OCI-LY3 (cell line): ENCODE measurements at regions not wholly inside any gene's neighbourhood (a gene's known extent, or its start where the extent isn't known, plus 50 kb on each side); places are given as distances from the start of the nearest gene placed in this dataset.
A peak's percentile ranks its signal among the peaks of the same experiment; 100 is the strongest.

Source experiments
- H2AFZ ChIP-seq: fragments of 200-600, 300-600 bp; shearing (Covaris generic); 2 replicates; pipeline ENCODE4 v1.6.0; 2014; ENCODE audit warnings: antibody characterized with exemption, low read depth, low read length
- H3K27ac ChIP-seq: fragments of 200-600, 300-600 bp; sonication (generic); 2 replicates; pipeline ENCODE4 v1.5.1; 2014; ENCODE audit warnings: mild to moderate bottlenecking, low read length, moderate library complexity, mixed read lengths
- H3K27me3 ChIP-seq: fragments of 200-600, 300-600 bp; sonication (generic); 2 replicates; pipeline ENCODE4 v1.6.1; 2014; ENCODE audit warnings: low read depth, low read length, mixed read lengths
- H3K36me3 ChIP-seq: fragments of 200-600, 300-600 bp; sonication (generic); replicated peaks from 2 replicates; pipeline ENCODE3; 2014; ENCODE audit warnings: low read depth, low read length, mixed read lengths
- H3K4me1 ChIP-seq: fragments of 300-600, 200-600 bp; sonication (generic); 2 replicates; pipeline ENCODE4 v1.6.1; 2014; ENCODE audit warnings: low read length, mixed read lengths
- H3K4me2 ChIP-seq: fragments of 200-600, 300-600 bp; sonication (generic); 2 replicates; pipeline ENCODE4 v1.6.1; 2014; ENCODE audit warnings: low read length, mixed read lengths
- H3K4me3 ChIP-seq: fragments of 300-600, 200-600 bp; sonication (generic); 2 replicates; pipeline ENCODE4 v1.5.1; 2014; ENCODE audit warnings: antibody characterized with exemption, mild to moderate bottlenecking, low read length, moderate library complexity
- H3K79me2 ChIP-seq: fragments of 300-600, 200-600 bp; shearing (Covaris generic); 2 replicates; pipeline ENCODE4 v1.6.1; 2014; ENCODE audit warnings: mild to moderate bottlenecking, low read length, mixed read lengths
- H3K9ac ChIP-seq: fragments of 300-600, 200-600 bp; shearing (Covaris generic); 2 replicates; pipeline ENCODE4 v1.6.0; 2014; ENCODE audit warnings: mild to moderate bottlenecking, low read length, moderate library complexity
- H3K9me3 ChIP-seq: fragments of 200-600, 300-600 bp; shearing (Covaris generic); 2 replicates; pipeline ENCODE4 v1.6.1; 2014; ENCODE audit warnings: low read length, mixed read lengths; ENCODE audit not compliant: insufficient read depth
- H4K20me1 ChIP-seq: fragments of 200-600, 300-600 bp; sonication (generic); 2 replicates; pipeline ENCODE4 v1.6.1; 2016; ENCODE audit warnings: low read length, mixed read lengths; ENCODE audit not compliant: insufficient read depth
- CTCF ChIP-seq: fragments of 200-600, 300-600 bp; sonication (generic); IDR thresholded peaks from 2 replicates; pipeline ENCODE4 v1.5.1; 2014; ENCODE audit warnings: antibody characterized with exemption, low read length, low read depth
- EZH2phosphoT487 ChIP-seq: fragments of 200-600 bp; shearing (Covaris generic); IDR thresholded peaks from 2 replicates; pipeline ENCODE4 v1.6.1; 2018; ENCODE audit warnings: antibody characterized with exemption, mixed run types, low read depth

DNA sequence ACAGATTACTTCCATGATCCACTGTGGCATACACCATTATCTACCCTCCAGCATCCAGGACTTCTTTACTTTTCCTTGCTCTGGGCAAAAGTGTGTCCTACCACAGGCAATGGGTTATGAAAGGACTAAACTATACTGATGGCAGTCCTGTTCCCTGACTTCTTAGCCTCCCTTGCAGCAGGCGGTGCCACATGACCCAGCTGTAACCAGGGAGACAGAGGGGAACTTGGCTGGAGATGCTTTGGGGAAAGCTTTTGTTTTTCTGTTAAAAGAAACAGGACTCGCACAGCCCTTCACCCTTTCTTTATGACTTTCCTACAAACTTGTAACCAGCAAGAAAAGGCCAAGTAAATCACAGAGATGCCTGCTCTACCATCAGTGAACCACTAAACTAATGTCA, 394.4 kb downstream of the PCNX1 start:
- no peak overlapping the region for H2AFZ ChIP-seq
- no peaks in the 10 kb centered on the region for H4K20me1 ChIP-seq
- TF ChIP-seq EZH2phosphoT487, result no peak
- no peak for TF ChIP-seq CTCF
- no peaks in the 10 kb centered on the region for H3K27me3 ChIP-seq
- no peaks in the 10 kb centered on the region for H3K36me3 ChIP-seq
- H3K9me3 ChIP-seq, result peaks cover 5% of the 10 kb centered on the region; the same call in 1 of the 2 replicates
- H3K9ac ChIP-seq, result no peak overlapping the region
- H3K4me1 ChIP-seq, result no peaks in the 10 kb centered on the region
- H3K4me3 ChIP-seq, result no peak overlapping the region
- no peaks in the 10 kb centered on the region for H3K79me2 ChIP-seq
- no peak overlapping the region for H3K27ac ChIP-seq
- no peak overlapping the region for H3K4me2 ChIP-seq

- Histone ChIP-seq H3K4me1 (no peaks in the 10 kb centered on the region), H3K79me2 (no peaks in the 10 kb centered on the region), H3K27ac (no peak overlapping the region), H3K9ac (no peak overlapping the region), H3K9me3 (peaks cover 5% of the 10 kb centered on the region; the same call in 1 of the 2 replicates), H3K4me3 (no peak overlapping the region), H2AFZ (no peak overlapping the region), H3K36me3 (no peaks in the 10 kb centered on the region), H3K4me2 (no peak overlapping the region), H3K27me3 (no peaks in the 10 kb centered on the region; the same call in 1 of the 2 replicates), H4K20me1 (no peaks in the 10 kb centered on the region)
- TF ChIP-seq CTCF (no peak), EZH2phosphoT487 (no peak)
These were observed 397.4 kb downstream of the PCNX1 start for GRCh38 chr14:71304690-71305089.

GRCh38 chr14:71308671-71309070, 401.4 kb downstream of the PCNX1 start:
- Histone ChIP-seq H4K20me1 (no peaks in the 10 kb centered on the region), H3K4me3 (no peak overlapping the region), H3K27me3 (peaks cover 3% of the 10 kb centered on the region; the same call in 1 of the 2 replicates), H3K27ac (no peak overlapping the region), H2AFZ (no peak overlapping the region), H3K9me3 (peaks cover 5% of the 10 kb centered on the region; the same call in 1 of the 2 replicates), H3K79me2 (no peaks in the 10 kb centered on the region), H3K36me3 (no peaks in the 10 kb centered on the region), H3K4me2 (no peak overlapping the region), H3K4me1 (peaks cover 12% of the 10 kb centered on the region), H3K9ac (no peak overlapping the region)
- TF ChIP-seq CTCF (no peak), EZH2phosphoT487 (no peak)

DNA sequence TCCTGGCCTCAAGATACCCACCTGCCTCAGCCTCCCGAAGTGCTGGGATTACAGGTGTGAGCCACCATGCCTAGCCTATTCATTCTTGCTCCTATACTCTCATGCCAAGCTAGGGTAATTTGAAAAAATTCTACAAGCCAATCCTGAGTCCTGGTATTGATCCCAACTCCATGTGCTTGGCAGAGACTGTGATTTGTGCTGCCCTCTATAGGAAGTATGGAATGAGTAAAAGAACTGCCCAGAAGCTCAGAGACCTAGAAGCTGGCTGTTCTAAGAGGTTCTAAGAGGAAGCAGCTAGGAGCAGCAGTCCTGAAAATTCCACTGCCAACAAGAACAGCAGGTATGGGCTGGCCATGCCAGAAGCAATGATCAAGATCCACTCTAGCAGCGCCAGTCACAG, 402.5 kb downstream of the PCNX1 start:
- Histone ChIP-seq H3K4me3 (no peak overlapping the region), H3K4me1 (peaks cover 12% of the 10 kb centered on the region), H3K27me3 (peaks cover 3% of the 10 kb centered on the region; the same call in 1 of the 2 replicates), H3K27ac (no peak overlapping the region), H3K4me2 (no peak overlapping the region), H2AFZ (no peak overlapping the region), H3K9me3 (peaks cover 3% of the 10 kb centered on the region; the same call in 1 of the 2 replicates), H3K79me2 (no peaks in the 10 kb centered on the region), H4K20me1 (no peaks in the 10 kb centered on the region), H3K9ac (no peak overlapping the region), H3K36me3 (no peaks in the 10 kb centered on the region)
- no peak for TF ChIP-seq EZH2phosphoT487
- peak; percentile 46 for TF ChIP-seq CTCF
